Body of pancreas (tissue), 4 donors: ENCODE measurements at regions not wholly inside any gene's neighbourhood (a gene's known extent, or its start where the extent isn't known, plus 50 kb on each side); places are given as distances from the start of the nearest gene placed in this dataset.

ENCODE experiments used
- POLR2A ChIP-seq, 3 donors: fragments of 450-650 bp; IDR thresholded peaks; one replicate each; pipeline ENCODE4 v1.6.1; 2016; ENCODE audit warnings: antibody characterized with exemption in 3 of 3, mild to moderate bottlenecking in 2 of 3
- TF ChIP-seq, protein P1 (sequence below), 7 experiments: fragments of 450-650 bp in 4 of 7; fragments of 200-600 bp in 3 of 7; sonication (generic) in 3 of 7; IDR thresholded peaks; one replicate each; pipeline ENCODE4 v1.5.1; 2016 to 2019; ENCODE audit warnings: antibody characterized with exemption in 7 of 7

- TF ChIP-seq, protein P1, sequence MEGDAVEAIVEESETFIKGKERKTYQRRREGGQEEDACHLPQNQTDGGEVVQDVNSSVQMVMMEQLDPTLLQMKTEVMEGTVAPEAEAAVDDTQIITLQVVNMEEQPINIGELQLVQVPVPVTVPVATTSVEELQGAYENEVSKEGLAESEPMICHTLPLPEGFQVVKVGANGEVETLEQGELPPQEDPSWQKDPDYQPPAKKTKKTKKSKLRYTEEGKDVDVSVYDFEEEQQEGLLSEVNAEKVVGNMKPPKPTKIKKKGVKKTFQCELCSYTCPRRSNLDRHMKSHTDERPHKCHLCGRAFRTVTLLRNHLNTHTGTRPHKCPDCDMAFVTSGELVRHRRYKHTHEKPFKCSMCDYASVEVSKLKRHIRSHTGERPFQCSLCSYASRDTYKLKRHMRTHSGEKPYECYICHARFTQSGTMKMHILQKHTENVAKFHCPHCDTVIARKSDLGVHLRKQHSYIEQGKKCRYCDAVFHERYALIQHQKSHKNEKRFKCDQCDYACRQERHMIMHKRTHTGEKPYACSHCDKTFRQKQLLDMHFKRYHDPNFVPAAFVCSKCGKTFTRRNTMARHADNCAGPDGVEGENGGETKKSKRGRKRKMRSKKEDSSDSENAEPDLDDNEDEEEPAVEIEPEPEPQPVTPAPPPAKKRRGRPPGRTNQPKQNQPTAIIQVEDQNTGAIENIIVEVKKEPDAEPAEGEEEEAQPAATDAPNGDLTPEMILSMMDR (IDR thresholded peaks at IDR 0.05), result no peak
- TF ChIP-seq POLR2A (IDR thresholded peaks at IDR 0.05), result no peak
These were observed 275.6 kb downstream of the TENT5A start for GRCh38 chr6:81476881-81477280.
